ENCODE measurements at regions not wholly inside any gene's neighbourhood (a gene's known extent, or its start where the extent isn't known, plus 50 kb on each side); places are given as distances from the start of the nearest gene placed in this dataset.

DNA sequence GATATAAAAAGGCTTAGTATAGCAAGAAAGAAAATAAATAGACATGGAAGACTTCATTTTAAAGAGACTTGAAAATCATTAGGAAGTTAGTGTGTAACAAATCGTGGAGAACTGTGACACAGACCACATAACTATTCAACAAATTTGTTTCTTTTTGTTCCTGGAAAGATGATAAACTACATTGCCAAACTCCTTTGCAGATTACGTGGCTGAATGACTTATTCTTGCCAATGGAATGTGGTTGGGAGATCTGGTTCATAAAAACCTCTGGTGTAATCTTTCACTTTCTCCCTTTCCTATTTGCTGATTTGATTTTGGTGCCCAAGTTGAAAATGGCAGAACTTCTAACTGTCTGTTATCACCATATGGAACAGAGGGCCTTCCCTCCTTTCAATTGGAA lies 328.9 kb upstream of the MEF2C start:
- H3K4me3 ChIP-seq (ENCODE audit: low read depth, low read length) = no peak overlapping the region
- TF ChIP-seq, protein P1, sequence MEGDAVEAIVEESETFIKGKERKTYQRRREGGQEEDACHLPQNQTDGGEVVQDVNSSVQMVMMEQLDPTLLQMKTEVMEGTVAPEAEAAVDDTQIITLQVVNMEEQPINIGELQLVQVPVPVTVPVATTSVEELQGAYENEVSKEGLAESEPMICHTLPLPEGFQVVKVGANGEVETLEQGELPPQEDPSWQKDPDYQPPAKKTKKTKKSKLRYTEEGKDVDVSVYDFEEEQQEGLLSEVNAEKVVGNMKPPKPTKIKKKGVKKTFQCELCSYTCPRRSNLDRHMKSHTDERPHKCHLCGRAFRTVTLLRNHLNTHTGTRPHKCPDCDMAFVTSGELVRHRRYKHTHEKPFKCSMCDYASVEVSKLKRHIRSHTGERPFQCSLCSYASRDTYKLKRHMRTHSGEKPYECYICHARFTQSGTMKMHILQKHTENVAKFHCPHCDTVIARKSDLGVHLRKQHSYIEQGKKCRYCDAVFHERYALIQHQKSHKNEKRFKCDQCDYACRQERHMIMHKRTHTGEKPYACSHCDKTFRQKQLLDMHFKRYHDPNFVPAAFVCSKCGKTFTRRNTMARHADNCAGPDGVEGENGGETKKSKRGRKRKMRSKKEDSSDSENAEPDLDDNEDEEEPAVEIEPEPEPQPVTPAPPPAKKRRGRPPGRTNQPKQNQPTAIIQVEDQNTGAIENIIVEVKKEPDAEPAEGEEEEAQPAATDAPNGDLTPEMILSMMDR (conservative IDR thresholded peaks at IDR 0.05; ENCODE audit: low read depth, low read length) = no peak
- peak; percentile 87 for DNase-seq (ENCODE audit: low read depth)

DNA sequence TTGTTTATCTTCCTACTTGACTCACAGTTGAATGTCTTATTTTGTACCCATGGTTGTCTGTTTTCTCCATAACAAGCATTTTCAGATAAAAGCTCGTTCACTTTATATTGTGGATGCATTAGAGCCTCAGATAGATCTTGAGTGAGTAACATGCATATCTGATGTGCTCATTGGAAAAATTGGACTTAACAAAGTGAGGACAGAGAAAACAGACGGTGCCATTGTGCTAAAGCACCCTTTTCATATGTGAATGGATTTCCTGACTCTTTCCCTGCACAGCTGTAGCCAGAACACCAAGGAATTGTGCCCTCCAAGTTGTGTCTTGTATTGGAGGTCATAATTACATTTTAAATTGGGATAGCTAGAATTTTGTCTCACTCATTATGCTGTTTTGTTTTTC lies 325.8 kb upstream of the MEF2C start:
- TF ChIP-seq, protein P1 (conservative IDR thresholded peaks at IDR 0.05; ENCODE audit: low read depth, low read length) = no peak

DNA sequence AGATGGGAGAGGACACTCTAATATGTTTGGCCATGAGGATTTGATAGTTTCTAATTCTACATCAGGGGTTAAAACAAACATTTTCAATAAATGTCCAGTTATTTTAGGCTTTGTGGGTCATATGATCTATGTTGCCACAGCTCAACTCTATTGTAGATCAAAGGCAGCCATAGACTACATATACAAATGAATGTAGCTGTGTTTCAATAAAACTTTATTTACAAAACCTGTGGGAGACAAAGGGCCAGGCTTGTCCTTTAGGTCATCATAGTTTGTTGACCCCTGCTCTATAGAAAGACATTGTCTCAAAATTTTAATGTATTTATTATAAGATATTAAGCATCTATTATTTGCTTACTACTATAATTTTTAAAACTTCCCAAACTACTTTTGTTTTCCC lies 325.4 kb upstream of the MEF2C start:
- no peak overlapping the region for H3K4me3 ChIP-seq (ENCODE audit: low read depth, low read length)
- no peak for DNase-seq (ENCODE audit: low read depth)
- TF ChIP-seq, protein P1 (conservative IDR thresholded peaks at IDR 0.05; ENCODE audit: low read depth, low read length) = no peak

More for the DNA sequence above, 325.8 kb upstream of the MEF2C start:
- no peak for DNase-seq (ENCODE audit: low read depth)
- no peak overlapping the region for H3K4me3 ChIP-seq (ENCODE audit: low read depth, low read length)

DNA sequence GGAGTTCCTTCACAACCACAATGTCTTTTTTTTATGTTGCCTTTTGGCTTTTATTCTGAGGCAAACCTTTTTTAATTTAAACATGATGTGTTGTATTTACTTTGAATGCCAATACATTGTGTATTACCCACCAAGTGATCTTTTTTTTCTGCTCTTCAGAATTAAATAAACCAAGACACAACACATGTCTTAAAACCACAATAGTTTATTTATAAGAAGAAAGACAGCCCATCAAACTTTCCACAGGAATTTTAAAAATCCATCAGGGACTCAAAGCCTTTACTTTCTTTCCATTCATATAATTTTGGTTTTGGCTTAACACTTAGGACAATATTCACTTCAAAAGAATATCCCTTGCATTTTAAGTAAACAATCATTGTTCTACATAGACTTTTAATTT lies 321.8 kb upstream of the MEF2C start:
- peak; percentile 30 for DNase-seq (ENCODE audit: low read depth)
- H3K4me3 ChIP-seq (ENCODE audit: low read depth, low read length) = no peak overlapping the region
- TF ChIP-seq, protein P1 (conservative IDR thresholded peaks at IDR 0.05; ENCODE audit: low read depth, low read length) = no peak

DNA sequence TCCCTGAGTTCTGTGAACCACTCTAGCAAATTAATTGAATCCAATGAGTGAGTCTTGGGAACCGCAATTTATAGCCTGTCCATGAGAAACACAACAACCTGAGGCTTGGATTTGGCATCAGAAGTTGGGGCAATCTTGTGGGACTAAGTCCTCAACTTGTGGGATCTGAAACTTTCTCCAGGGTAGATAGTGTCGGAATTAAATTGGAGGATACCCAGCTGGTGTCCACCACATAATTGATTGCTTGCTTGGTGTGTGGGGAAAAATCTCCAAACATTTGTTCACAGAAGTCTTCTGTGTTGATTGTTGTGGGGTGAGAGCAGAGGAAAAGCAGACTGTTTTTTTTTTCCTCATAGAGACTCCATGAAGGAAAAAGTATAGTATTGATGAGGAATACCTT lies 320.6 kb upstream of the MEF2C start:
- TF ChIP-seq, protein P1 (conservative IDR thresholded peaks at IDR 0.05; ENCODE audit: low read depth, low read length) = no peak
- no peak overlapping the region for H3K4me3 ChIP-seq (ENCODE audit: low read depth, low read length)
- DNase-seq (ENCODE audit: low read depth) = no peak

DNA sequence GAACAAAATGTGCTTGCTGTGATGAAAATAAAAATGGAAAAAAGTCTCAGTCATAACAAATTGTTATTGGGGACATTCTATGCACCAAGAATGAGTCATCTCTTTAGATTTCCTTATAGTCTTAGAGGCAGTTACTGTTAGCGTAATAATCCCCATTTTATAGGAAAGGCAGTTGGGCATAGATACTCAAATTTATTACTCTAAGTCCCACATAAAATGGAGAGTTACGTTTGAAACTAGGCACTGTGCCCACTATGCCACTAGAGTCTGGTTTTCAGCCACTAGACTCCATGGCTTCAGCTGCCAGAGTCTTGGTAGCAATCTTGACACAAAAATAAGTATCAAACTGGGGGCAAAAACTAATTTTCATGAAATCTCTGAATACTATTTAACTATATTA lies 317.9 kb upstream of the MEF2C start:
- TF ChIP-seq, protein P1 (conservative IDR thresholded peaks at IDR 0.05; ENCODE audit: low read depth, low read length) = no peak
- no peak for DNase-seq (ENCODE audit: low read depth)
- H3K4me3 ChIP-seq (ENCODE audit: low read depth, low read length) = no peak overlapping the region

DNA sequence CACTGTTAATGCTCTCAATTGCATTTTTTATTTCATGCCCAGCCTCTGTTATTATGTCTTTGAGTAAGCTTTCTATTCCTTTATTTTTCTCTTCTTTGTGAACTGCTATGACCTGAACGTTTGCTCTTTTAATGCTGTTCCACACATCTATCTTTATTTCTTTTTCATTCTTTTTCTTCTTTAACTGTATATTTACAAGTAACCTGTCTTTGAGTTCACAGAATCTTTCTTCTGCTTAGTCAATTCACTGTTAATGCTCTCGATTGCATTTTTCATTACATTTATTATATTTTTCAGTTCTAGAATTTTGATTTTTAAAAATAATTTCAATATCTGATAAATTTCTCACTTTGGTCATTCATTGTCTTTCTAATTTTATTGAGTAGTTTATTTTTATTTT lies 316.3 kb upstream of the MEF2C start:
- TF ChIP-seq, protein P1 (conservative IDR thresholded peaks at IDR 0.05; ENCODE audit: low read depth, low read length) = no peak
- no peak for DNase-seq (ENCODE audit: low read depth)
- H3K4me3 ChIP-seq (ENCODE audit: low read depth, low read length) = no peak overlapping the region
